ENCODE measurements at regions not wholly inside any gene's neighbourhood (a gene's known extent, or its start where the extent isn't known, plus 50 kb on each side); places are given as distances from the start of the nearest gene placed in this dataset.

DNA sequence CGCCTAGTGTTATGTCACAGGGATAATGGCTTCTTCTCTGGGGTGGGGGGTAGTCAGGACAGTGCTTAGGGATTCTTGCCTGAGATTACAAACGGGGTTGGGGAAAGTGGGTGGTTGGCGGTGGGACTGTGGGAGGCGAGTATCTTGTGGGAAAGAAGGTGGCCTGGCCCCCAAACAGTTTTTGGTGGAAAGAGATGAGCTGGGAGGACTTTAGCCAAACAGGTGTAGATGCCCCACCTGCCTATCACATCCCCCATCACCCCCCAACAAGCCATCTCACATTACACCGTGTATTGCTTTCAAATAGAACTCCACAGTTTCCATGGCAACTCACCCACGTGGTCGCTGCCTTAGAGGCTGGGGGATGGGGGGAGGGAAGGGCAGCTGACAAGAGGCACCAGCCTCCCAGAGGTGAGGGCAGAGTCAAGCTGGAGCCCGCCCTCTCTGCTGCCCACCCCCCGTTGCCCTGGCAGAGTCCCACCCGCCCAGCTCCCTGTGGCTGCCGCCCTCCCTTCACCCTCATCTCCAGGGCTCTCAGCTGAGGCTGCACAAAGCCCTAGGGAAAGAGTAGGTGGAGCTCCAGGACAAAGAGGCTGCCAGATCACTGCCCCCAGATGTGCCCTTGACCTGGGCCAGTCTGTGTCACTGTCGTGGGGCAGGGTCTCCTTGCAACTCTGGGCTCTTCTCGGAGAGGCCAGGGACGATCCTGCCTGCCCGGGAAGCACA lies 98.3 kb downstream of the LRRC74A start:
- no peak for DNase-seq
- Histone ChIP-seq H3K27ac (ENCODE audit: low read depth, low read length) (no peak overlapping the region), H3K4me1 (ENCODE audit: control insufficient read depth in 1 of 2, insufficient read depth in 2 of 2, low read length in 2 of 2) (peaks cover 26 to 27% of the 10 kb centered on the region in 2 experiments), H2AK5ac (ENCODE audit: low read length) (peak overlapping the region; percentile 57), H4K8ac (ENCODE audit: low read depth, low read length) (no peak overlapping the region), H3K14ac (ENCODE audit: low read length) (no peak overlapping the region), H3K4ac (ENCODE audit: low read depth, low read length) (no peak overlapping the region), H2BK5ac (ENCODE audit: low read depth, low read length, poor library complexity) (no peak overlapping the region), H3K18ac (ENCODE audit: low read length) (no peak overlapping the region), H4K12ac (ENCODE audit: low read depth, low read length) (no peak overlapping the region), H3K4me2 (ENCODE audit: low read length) (no peak overlapping the region), H3K27me3 (ENCODE audit: insufficient read depth, low read length) (no peaks in the 10 kb centered on the region), H3K4me3 (ENCODE audit: low read depth, low read length) (no peak overlapping the region), H2BK12ac (ENCODE audit: low read length) (peak overlapping the region; percentile 67), H4K91ac (ENCODE audit: low read depth, low read length) (peak overlapping the region; percentile 39), H3K9me3 (ENCODE audit: insufficient read depth, low read depth, low read length) (peaks cover 5% of the 10 kb centered on the region), H3K79me2 (ENCODE audit: control insufficient read depth, insufficient read depth, low read length, poor library complexity) (no peaks in the 10 kb centered on the region), H3K9ac (ENCODE audit: low read length) (no peak overlapping the region), H2AFZ (ENCODE audit: insufficient read depth, low read length, poor library complexity) (peak overlapping the region; percentile 19), H3K36me3 (ENCODE audit: control insufficient read depth in 1 of 2, insufficient read depth in 2 of 2, low read length in 2 of 2) (no peaks in the 10 kb centered on the region), H3K23ac (ENCODE audit: low read length) (no peak overlapping the region), H2BK120ac (ENCODE audit: insufficient read depth, low read length, poor library complexity) (no peak overlapping the region), H3K79me1 (ENCODE audit: low read length) (peaks cover 21% of the 10 kb centered on the region)
- no CpG with 5 or more reads among the region's 15 CpGs for WGBS (ENCODE audit: extremely low coverage, insufficient coverage, insufficient read length)

- H4K8ac ChIP-seq (ENCODE audit: low read depth, low read length), result no peak overlapping the region
- peaks cover 32 to 33% of the 10 kb centered on the region in 2 experiments for H3K4me1 ChIP-seq (ENCODE audit: control insufficient read depth in 1 of 2, insufficient read depth in 2 of 2, low read length in 2 of 2)
- no peak overlapping the region for H3K23ac ChIP-seq (ENCODE audit: low read length)
- no peak overlapping the region for H2BK5ac ChIP-seq (ENCODE audit: low read depth, low read length, poor library complexity)
- H3K4me3 ChIP-seq (ENCODE audit: low read depth, low read length), result no peak overlapping the region
- peaks cover 28% of the 10 kb centered on the region for H3K79me1 ChIP-seq (ENCODE audit: low read length)
- no peak overlapping the region for H3K27ac ChIP-seq (ENCODE audit: low read depth, low read length)
- peak overlapping the region; percentile 19 for H2AFZ ChIP-seq (ENCODE audit: insufficient read depth, low read length, poor library complexity)
- peak overlapping the region; percentile 17 for H3K18ac ChIP-seq (ENCODE audit: low read length)
- no peak for DNase-seq
- peak overlapping the region; percentile 25 for H4K91ac ChIP-seq (ENCODE audit: low read depth, low read length)
- peak overlapping the region; percentile 83 for H2BK12ac ChIP-seq (ENCODE audit: low read length)
- peaks cover 5% of the 10 kb centered on the region for H3K9me3 ChIP-seq (ENCODE audit: insufficient read depth, low read depth, low read length)
- H3K4me2 ChIP-seq (ENCODE audit: low read length), result no peak overlapping the region
- H4K12ac ChIP-seq (ENCODE audit: low read depth, low read length), result no peak overlapping the region
- H3K4ac ChIP-seq (ENCODE audit: low read depth, low read length), result no peak overlapping the region
- peak overlapping the region; percentile 2 for H2BK120ac ChIP-seq (ENCODE audit: insufficient read depth, low read length, poor library complexity)
- peaks cover 4% of the 10 kb centered on the region for H3K79me2 ChIP-seq (ENCODE audit: control insufficient read depth, insufficient read depth, low read length, poor library complexity)
- peak overlapping the region; percentile 49 for H2AK5ac ChIP-seq (ENCODE audit: low read length)
- no peak overlapping the region for H3K9ac ChIP-seq (ENCODE audit: low read length)
- WGBS (ENCODE audit: extremely low coverage, insufficient coverage, insufficient read length), result no CpG with 5 or more reads among the region's 22 CpGs
- H3K36me3 ChIP-seq (ENCODE audit: control insufficient read depth in 1 of 2, insufficient read depth in 2 of 2, low read length in 2 of 2), result no peaks in the 10 kb centered on the region
- H3K14ac ChIP-seq (ENCODE audit: low read length), result no peak overlapping the region
- H3K27me3 ChIP-seq (ENCODE audit: insufficient read depth, low read length), result no peaks in the 10 kb centered on the region
Observed at GRCh38 chr14:76923431-76924370, 97.5 kb downstream of the LRRC74A start.

GRCh38 chr14:76922584-76922983 lies 96.4 kb downstream of the LRRC74A start:
- Histone ChIP-seq H3K18ac (ENCODE audit: low read length) (no peak overlapping the region), H3K79me1 (ENCODE audit: low read length) (peaks cover 36% of the 10 kb centered on the region), H3K9ac (ENCODE audit: low read length) (no peak overlapping the region), H3K4me2 (ENCODE audit: low read length) (no peak overlapping the region), H2AK5ac (ENCODE audit: low read length) (no peak overlapping the region), H3K36me3 (ENCODE audit: control insufficient read depth in 1 of 2, insufficient read depth in 2 of 2, low read length in 2 of 2) (no peaks in the 10 kb centered on the region), H3K27ac (ENCODE audit: low read depth, low read length) (no peak overlapping the region), H3K79me2 (ENCODE audit: control insufficient read depth, insufficient read depth, low read length, poor library complexity) (peaks cover 8% of the 10 kb centered on the region), H2BK120ac (ENCODE audit: insufficient read depth, low read length, poor library complexity) (peak overlapping the region; percentile 28), H3K4ac (ENCODE audit: low read depth, low read length) (no peak overlapping the region), H4K91ac (ENCODE audit: low read depth, low read length) (peak overlapping the region; percentile 61), H2AFZ (ENCODE audit: insufficient read depth, low read length, poor library complexity) (no peak overlapping the region), H3K27me3 (ENCODE audit: insufficient read depth, low read length) (no peaks in the 10 kb centered on the region), H3K4me3 (ENCODE audit: low read depth, low read length) (no peak overlapping the region), H3K4me1 (ENCODE audit: control insufficient read depth in 1 of 2, insufficient read depth in 2 of 2, low read length in 2 of 2) (peaks cover 43 to 44% of the 10 kb centered on the region in 2 experiments), H2BK5ac (ENCODE audit: low read depth, low read length, poor library complexity) (no peak overlapping the region), H4K8ac (ENCODE audit: low read depth, low read length) (peak overlapping the region; percentile 34), H3K9me3 (ENCODE audit: insufficient read depth, low read depth, low read length) (peaks cover 5% of the 10 kb centered on the region), H3K23ac (ENCODE audit: low read length) (no peak overlapping the region), H2BK12ac (ENCODE audit: low read length) (peak overlapping the region; percentile 83), H4K12ac (ENCODE audit: low read depth, low read length) (peak overlapping the region; percentile 35), H3K14ac (ENCODE audit: low read length) (peak overlapping the region; percentile 7)
- no peak for DNase-seq
- WGBS (ENCODE audit: extremely low coverage, insufficient coverage, insufficient read length), result 100% methylated on average over 6 of the region's 12 CpGs

DNA sequence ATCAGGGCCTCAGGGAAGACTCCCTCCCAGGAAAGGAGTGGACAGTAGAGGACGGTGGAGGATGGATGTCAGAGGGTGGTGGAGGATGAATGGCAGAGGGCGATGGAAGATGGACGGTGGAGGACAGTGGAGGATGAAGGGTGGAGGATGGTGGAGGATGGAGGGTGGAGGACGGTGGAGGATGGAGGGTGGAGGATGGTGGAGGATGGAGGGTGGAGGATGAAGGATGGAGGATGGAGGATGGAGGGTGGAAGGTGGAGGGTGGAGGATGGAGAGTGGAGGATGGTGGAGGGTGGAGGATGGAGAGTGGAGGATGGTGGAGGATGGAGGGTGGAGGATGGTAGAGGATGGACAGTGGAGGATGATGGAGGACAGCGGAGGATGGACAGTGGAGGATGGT lies 95.9 kb downstream of the LRRC74A start:
- Histone ChIP-seq H3K14ac (ENCODE audit: low read length) (peak overlapping the region; percentile 20), H3K23ac (ENCODE audit: low read length) (no peak overlapping the region), H3K4ac (ENCODE audit: low read depth, low read length) (no peak overlapping the region), H3K27ac (ENCODE audit: low read depth, low read length) (no peak overlapping the region), H3K79me2 (ENCODE audit: control insufficient read depth, insufficient read depth, low read length, poor library complexity) (peaks cover 8% of the 10 kb centered on the region), H3K4me2 (ENCODE audit: low read length) (no peak overlapping the region), H4K8ac (ENCODE audit: low read depth, low read length) (no peak overlapping the region), H2AK5ac (ENCODE audit: low read length) (peak overlapping the region; percentile 0), H2BK5ac (ENCODE audit: low read depth, low read length, poor library complexity) (no peak overlapping the region), H3K9me3 (ENCODE audit: insufficient read depth, low read depth, low read length) (peaks cover 5% of the 10 kb centered on the region), H3K36me3 (ENCODE audit: control insufficient read depth in 1 of 2, insufficient read depth in 2 of 2, low read length in 2 of 2) (no peaks in the 10 kb centered on the region), H3K9ac (ENCODE audit: low read length) (no peak overlapping the region), H2AFZ (ENCODE audit: insufficient read depth, low read length, poor library complexity) (no peak overlapping the region), H3K4me1 (ENCODE audit: control insufficient read depth in 1 of 2, insufficient read depth in 2 of 2, low read length in 2 of 2) (peaks cover 48 to 49% of the 10 kb centered on the region in 2 experiments), H3K79me1 (ENCODE audit: low read length) (peaks cover 40% of the 10 kb centered on the region), H3K4me3 (ENCODE audit: low read depth, low read length) (no peak overlapping the region), H4K91ac (ENCODE audit: low read depth, low read length) (peak overlapping the region; percentile 61), H3K18ac (ENCODE audit: low read length) (no peak overlapping the region), H2BK120ac (ENCODE audit: insufficient read depth, low read length, poor library complexity) (peak overlapping the region; percentile 28), H3K27me3 (ENCODE audit: insufficient read depth, low read length) (no peaks in the 10 kb centered on the region), H4K12ac (ENCODE audit: low read depth, low read length) (no peak overlapping the region), H2BK12ac (ENCODE audit: low read length) (peak overlapping the region; percentile 35)
- DNase-seq, result no peak
- 100% methylated on average over 1 of the region's 5 CpGs for whole genome bisulfite sequencing (ENCODE audit: extremely low coverage, insufficient coverage, insufficient read length)

Data from trophoblast cell (in vitro differentiated cells and primary cell).